Stimulated activated CD4-positive, alpha-beta T cell treated with anti-CD3 and anti-CD28 coated beads, Interleukin-4, amount 100 ng/mL, for 24 hours (primary cell): ENCODE measurements at regions not wholly inside any gene's neighbourhood (a gene's known extent, or its start where the extent isn't known, plus 50 kb on each side); places are given as distances from the start of the nearest gene placed in this dataset.
A peak's percentile ranks its signal among the peaks of the same experiment; 100 is the strongest.

ENCODE experiments used
- DNase-seq: peaks from one replicate; pipeline ENCODE4 v3.0.0-alpha.2; 2020

DNA sequence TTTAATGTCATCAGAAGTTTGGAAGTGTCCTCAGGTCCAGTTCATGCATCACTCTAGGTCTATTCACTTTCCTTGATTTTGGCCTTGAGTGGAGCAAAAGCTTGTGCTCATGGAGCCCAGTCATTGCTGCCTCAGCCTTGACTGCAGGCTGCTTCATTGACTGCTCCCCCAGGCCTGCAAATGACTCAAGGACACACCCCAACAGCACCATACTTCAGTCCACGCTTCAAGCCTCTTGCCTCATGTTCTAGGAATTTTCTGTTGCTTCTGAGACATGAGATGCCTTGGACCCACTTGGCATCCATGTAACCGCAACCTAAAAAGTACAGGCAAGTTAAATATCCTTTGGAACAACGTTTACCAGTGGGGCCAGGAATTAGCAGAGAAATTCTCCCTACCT, 193.7 kb downstream of the PIK3R1 start:
- no peak for DNase-seq

DNA sequence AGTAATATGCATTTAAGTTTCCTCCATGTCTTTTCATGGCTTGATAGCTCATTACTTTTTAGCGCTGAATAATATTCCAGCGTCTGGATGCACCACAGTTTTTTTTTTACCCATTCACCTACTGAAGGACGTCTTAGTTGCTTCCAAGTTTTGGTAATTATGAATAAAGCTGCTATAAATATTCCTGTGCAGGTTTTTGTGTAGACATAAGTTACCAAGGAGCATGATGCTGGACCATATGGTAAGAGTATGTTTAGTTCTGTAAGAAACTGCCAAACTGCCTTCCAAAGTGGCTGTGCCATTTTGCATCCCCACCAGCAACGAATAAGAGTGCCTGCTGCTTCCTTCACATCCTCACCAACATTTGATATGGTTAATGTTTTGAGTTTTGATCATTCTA, 195.6 kb downstream of the PIK3R1 start:
- no peak for DNase-seq

- no peak for DNase-seq
These were observed 199.9 kb downstream of the PIK3R1 start for GRCh38 chr5:68415177-68416085.

DNA sequence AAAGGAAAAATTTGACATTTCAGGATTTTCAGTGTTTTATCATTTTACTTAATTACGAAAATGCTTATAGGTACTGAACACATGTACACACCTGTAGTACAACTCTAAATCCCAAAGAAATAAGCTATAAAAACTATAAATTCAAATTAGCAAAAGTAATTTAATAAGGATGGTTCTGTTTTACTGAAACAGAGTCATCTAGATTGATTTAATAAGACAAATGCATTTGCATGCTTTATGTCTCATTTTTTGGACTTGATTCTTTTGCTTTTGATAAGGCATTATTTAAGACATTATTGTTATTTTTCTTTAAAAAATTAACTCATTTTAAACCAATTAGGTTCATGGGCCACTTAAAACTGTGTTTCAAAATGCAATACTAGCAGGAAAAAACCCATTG, 201.2 kb downstream of the PIK3R1 start:
- no peak for DNase-seq

GRCh38 chr5:68418201-68418600, 202.6 kb downstream of the PIK3R1 start:
- no peak for DNase-seq

DNA sequence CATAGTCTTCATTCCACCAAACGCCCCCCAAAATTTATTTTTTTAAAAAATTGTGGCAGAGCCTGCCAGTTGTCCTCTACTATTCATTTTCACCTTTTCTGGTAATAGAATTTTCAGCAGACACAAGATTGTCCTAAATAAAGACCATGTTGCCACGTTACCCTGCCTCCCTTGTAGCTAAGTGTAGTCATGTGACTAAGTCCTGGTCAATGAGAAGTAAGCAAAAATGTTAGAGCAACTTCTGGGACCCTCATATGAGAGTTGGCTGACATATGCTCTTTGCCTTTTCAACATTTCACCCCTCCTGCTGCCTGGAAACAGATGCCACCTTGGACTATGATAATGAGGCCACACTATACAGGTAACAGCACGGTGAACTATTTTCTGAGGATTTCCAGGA, 203.1 kb downstream of the PIK3R1 start:
- no peak for DNase-seq

GRCh38 chr5:68419081-68419636, 203.6 kb downstream of the PIK3R1 start:
- no peak for DNase-seq

GRCh38 chr5:68419637-68420452, 204.3 kb downstream of the PIK3R1 start:
- no peak for DNase-seq

GRCh38 chr5:68420476-68421344, 205.2 kb downstream of the PIK3R1 start:
- no peak for DNase-seq

DNA sequence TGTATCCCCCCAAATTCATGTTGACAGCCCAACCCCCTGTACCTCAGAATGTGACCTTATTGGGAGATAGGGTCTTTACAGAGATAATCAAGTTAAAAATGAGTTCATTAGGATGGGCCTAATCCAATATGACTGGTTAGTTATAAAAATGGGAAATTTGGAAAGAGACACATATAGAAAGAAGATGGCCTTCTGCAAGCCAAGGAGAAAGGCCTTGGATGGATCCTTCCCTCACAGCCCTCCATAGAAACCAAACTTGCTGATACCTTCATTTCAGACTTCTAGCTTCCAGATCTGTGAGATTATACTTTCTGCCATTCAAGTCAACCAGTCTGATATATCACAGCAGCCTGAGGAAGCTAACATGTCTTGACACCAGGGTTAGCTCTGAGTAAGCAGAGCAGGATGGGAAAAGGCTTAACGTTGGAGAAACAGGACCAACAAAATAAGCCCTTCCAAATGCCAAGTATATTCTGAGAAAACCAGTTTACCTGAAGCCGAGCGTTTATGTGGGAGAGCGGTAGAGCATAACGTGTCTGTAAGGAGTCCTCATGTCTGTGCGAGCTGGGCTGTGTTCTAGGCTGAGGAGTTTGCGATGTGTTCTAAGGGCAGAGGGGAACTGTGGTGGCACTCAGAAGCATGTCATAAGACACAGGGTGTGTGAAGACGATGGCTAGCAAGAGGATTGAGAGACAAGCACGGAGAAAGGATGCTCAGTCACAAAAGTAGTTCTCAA, 206.1 kb downstream of the PIK3R1 start:
- DNase-seq, result no peak

DNA sequence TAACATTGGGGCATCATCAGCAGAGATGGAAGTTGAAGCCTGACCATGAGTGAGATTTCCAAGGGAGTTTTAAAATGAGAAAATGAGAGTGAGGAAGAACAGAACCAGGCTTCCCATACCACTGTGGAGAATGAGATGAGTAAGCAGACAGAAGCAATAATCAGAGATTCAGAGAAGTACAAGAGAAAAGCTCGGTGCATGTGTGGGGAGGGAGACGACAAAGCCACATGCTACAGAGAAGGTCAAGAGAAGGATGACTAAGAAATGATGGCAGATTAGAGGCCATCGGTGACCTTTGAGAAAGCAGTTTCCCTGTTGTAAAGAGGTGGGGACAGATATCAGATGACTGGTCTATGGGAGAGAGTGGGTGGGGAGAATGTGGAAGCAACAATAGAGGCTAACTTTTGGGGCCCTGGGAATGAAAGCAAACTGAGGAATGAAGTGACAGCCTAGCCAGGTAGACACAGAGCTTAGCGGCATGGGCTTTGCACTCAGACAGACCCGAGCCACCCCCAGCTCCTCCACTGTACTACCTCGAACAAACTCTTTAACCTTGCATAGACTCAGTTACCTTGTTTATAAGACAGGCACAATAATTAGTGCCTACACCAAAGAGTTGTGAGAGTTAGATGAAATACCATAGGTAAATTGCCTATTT, 207.7 kb downstream of the PIK3R1 start:
- no peak for DNase-seq

GRCh38 chr5:68424799-68425537, 209.4 kb downstream of the PIK3R1 start:
- DNase-seq, result peak; percentile 45

DNA sequence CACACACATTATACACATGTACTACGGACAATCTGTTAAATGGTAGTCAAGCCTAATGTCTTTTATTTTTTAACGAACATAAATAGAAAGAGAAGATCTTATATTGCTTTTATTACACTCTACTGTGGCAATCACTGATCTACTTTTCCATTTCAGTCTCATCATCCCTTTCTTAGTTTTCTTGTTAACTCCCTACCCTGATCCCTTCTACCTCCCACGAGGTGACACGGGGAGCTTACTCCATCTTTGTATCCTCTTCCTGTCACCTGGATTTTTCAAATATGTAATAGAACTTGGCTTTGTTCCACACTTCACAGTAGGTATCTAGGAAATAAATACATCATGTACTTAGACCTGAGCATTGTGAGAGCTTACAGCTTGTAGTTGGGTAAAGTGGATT, 211.0 kb downstream of the PIK3R1 start:
- no peak for DNase-seq

GRCh38 chr5:68428231-68428811, 212.8 kb downstream of the PIK3R1 start:
- DNase-seq, result no peak

DNA sequence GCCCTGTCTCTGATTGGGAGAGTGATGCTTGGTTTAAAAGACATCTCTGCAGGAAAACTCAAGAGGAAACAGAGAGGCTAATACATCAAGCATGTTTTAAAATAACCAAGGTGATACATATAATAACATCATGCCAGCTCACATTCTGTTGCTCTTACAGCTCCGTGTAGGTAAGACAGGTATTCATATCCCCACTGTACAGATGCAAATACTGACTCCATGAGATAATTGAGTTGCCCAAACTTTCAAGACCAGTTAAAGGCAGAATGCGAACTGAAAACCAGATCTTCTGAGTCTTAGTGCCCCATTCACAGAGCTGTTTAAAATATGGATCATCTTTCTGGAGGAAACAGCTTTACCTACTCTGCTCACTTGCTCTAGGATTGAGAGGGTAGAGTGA, 214.0 kb downstream of the PIK3R1 start:
- no peak for DNase-seq

GRCh38 chr5:68430279-68430678, 214.7 kb downstream of the PIK3R1 start:
- no peak for DNase-seq

- DNase-seq, result no peak
These were observed 215.6 kb downstream of the PIK3R1 start for GRCh38 chr5:68431186-68431585.

- DNase-seq, result no peak
These were observed 216.2 kb downstream of the PIK3R1 start for GRCh38 chr5:68431601-68432337.

GRCh38 chr5:68432682-68433081, 217.1 kb downstream of the PIK3R1 start:
- DNase-seq, result peak; percentile 22

DNA sequence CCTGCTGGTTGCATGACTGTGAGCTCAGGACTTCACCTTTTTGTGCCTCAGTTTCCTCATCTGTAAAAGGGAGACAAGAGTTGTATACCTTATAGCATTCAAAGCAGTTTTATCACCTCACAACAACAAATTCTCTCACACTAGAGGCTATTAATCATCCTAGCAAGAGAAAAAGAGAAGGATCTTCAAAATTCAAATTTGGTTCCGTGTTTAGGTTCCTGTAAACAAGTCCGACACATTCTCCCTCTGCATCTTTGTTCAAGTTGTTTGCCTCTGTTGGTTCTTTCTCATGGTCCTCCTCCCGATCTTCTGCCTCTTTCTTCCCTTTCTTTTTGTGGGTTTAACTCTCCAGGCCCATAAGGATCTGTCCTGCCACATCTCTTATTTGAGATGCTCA, 218.0 kb downstream of the PIK3R1 start:
- DNase-seq, result no peak
